HepG2 (cell line): ENCODE measurements at regions not wholly inside any gene's neighbourhood (a gene's known extent, or its start where the extent isn't known, plus 50 kb on each side); places are given as distances from the start of the nearest gene placed in this dataset.

Experiments
- ATAC-seq: fragments of 200-7000 bp; cut with Tn5 transposase; 3 replicates; pipeline ENCODE4 v1.9.1; 2020; ENCODE audit warnings: mild to moderate bottlenecking, moderate library complexity
- BruUV-seq: library from RNA; stranded (reverse); fragments of 400-500 nt; replicated peaks from 2 replicates; lab custom pipeline; 2021; lab: Mats Ljungman, UMichigan
- CTCF ChIA-PET: fragments of 300-600 bp; formaldehyde crosslinking; extraction: SDS; loops from one replicate; lab custom pipeline; 2021; ENCODE audit warnings: low total read pairs, inconsistent platforms, low intra/inter-chr PET ratio; lab: Yijun Ruan, JAX
- POLR2A ChIA-PET: fragments of 350-600 bp; sonication (Branson Sonifier 250); formaldehyde crosslinking; loops from one replicate; lab custom pipeline; 2020; ENCODE audit warnings: antibody characterized with exemption, inconsistent platforms; lab: Yijun Ruan, JAX
- DNase-seq: peaks from one replicate; pipeline ENCODE4 v3.0.0-alpha.2; 2015; ENCODE audit warnings: low spot score
- FAIRE-seq: peaks from 3 replicates; lab custom pipeline; 2011; peaks lifted over from hg19 to GRCh38; lab: Jason Lieb, UNC
- H2AFZ ChIP-seq: one replicate; pipeline ENCODE4 v1.6.1; 2011; ENCODE audit warnings: low read length, inconsistent platforms
- H3K27ac ChIP-seq: fragments of 300-600 bp; 3 replicates; pipeline ENCODE4 v1.8.0; 2011; ENCODE audit warnings: mixed run types, mild to moderate bottlenecking, mixed read lengths, low read length, inconsistent platforms; ENCODE audit not compliant: insufficient read depth; ENCODE audit errors: extremely low read length
- H3K27me3 ChIP-seq, 2 experiments: fragments of 200-600 bp in 1 of 2; 2 replicates in 1 of 2; 3 replicates in 1 of 2; pipeline versions ENCODE4 v1.6.0 to v1.8.0; 2011; ENCODE audit warnings: low read length in 2 of 2, mild to moderate bottlenecking in 2 of 2, moderate library complexity in 2 of 2, inconsistent platforms in 1 of 2; ENCODE audit not compliant: insufficient read depth in 2 of 2, control insufficient read depth in 1 of 2
- H3K36me3 ChIP-seq, 2 experiments: fragments of 200-600 bp in 1 of 2; replicated peaks in 1 of 2; 2 replicates in 1 of 2; 3 replicates in 1 of 2; pipeline versions ENCODE4 v1.5.1 to v1.8.0; 2011; ENCODE audit warnings: low read length in 2 of 2, inconsistent platforms in 1 of 2; ENCODE audit not compliant: insufficient read depth in 2 of 2, control insufficient read depth in 1 of 2
- H3K4me1 ChIP-seq: 2 replicates; pipeline ENCODE4 v1.5.1; 2012; ENCODE audit warnings: low read length, inconsistent platforms; ENCODE audit not compliant: insufficient read depth
- H3K4me2 ChIP-seq: 2 replicates; pipeline ENCODE4 v1.6.0; 2011; ENCODE audit warnings: low read depth, low read length, inconsistent platforms
- H3K4me3 ChIP-seq, 3 experiments: fragments of 200-600 bp in 1 of 3; sonication (generic), shearing (Covaris generic) in 1 of 3; replicated peaks in 1 of 3; 2 replicates each; pipeline ENCODE4 v1.5.1; 2011 to 2016; ENCODE audit warnings: low read length in 3 of 3, inconsistent platforms in 2 of 3, low read depth in 2 of 3, mild to moderate bottlenecking in 2 of 3, control low read depth in 1 of 3, mixed read lengths in 1 of 3; ENCODE audit not compliant: insufficient read depth in 1 of 3
- H3K79me2 ChIP-seq: one replicate; pipeline ENCODE4 v1.6.1; 2011; ENCODE audit warnings: low read length, inconsistent platforms; ENCODE audit not compliant: insufficient read depth
- H3K9ac ChIP-seq: 2 replicates; pipeline ENCODE4 v1.6.0; 2011; ENCODE audit warnings: mild to moderate bottlenecking, low read depth, low read length, inconsistent platforms; ENCODE audit not compliant: insufficient read depth
- H3K9me3 ChIP-seq: 2 replicates; pipeline ENCODE4 v1.5.1; 2012; ENCODE audit warnings: mild to moderate bottlenecking, low read length
- H4K20me1 ChIP-seq: 2 replicates; pipeline ENCODE4 v1.6.0; 2011; ENCODE audit warnings: inconsistent platforms, mild to moderate bottlenecking, low read length, moderate library complexity; ENCODE audit not compliant: insufficient read depth
- HOXD1 ChIP-seq: sonication (generic); formaldehyde crosslinking; IDR thresholded peaks from 2 replicates; pipeline ENCODE4 v1.5.0; 2020; ENCODE audit warnings: missing genetic modification reagents
- MNT ChIP-seq: fragments of 450-650 bp; IDR thresholded peaks from 2 replicates; pipeline ENCODE4 v1.6.1; 2016
- PAX8 ChIP-seq: sonication (generic); formaldehyde crosslinking; IDR thresholded peaks from 2 replicates; pipeline ENCODE4 v1.8.0; 2022; ENCODE audit warnings: mild to moderate bottlenecking, missing genetic modification reagents, borderline replicate concordance
- WGBS: methylation state at CpG from one replicate; pipeline ENCODE4 v1.1.6; 2017; ENCODE audit warnings: low lambda C conversion rate; 5-methylcytosine and 5-hydroxymethylcytosine counted together
- in situ Hi-C: cut with HindIII; loops from 2 replicates; pipeline ENCODE4 v1.10.0; 2017; ENCODE audit warnings: low pct_unique_long_range_greater_than_20kb; ENCODE audit not compliant: extremely low pct_ligation_motif_present
- intact Hi-C: fragments of 100-400 bp; cut with micrococcal nuclease; formaldehyde crosslinking; loops from one replicate; pipeline ENCODE4 v1.10.0; 2022; ENCODE audit not compliant: unreplicated experiment

- intact Hi-C loops, result no loop called here
- WGBS, result 4% methylated on average over 2 of the region's 2 CpGs
- CTCF ChIA-PET, result no interaction called here
- no TSS peak for BruUV-seq
- no peaks in the 10 kb centered on the region for H3K4me1 ChIP-seq
- H3K36me3 ChIP-seq, result no peaks in the 10 kb centered on the region
- H3K27me3 ChIP-seq, result no peaks in the 10 kb centered on the region
- no peak overlapping the region for H3K4me3 ChIP-seq
- H3K27ac ChIP-seq, result no peak overlapping the region
- no peak for ATAC-seq
- H2AFZ ChIP-seq, result no peak overlapping the region
- peak; percentile 98 for TF ChIP-seq MNT
- TF ChIP-seq PAX8 (CRISPR knock-in tag), result no peak
- TF ChIP-seq, all 625 proteins: peak for 1
- FAIRE-seq (no peak), DNase-seq (no peak)
- no peak overlapping the region for H3K4me2 ChIP-seq
- in situ Hi-C loops, result no loop called here
- no peaks in the 10 kb centered on the region for H3K79me2 ChIP-seq
- H3K9me3 ChIP-seq, result no peaks in the 10 kb centered on the region
- H3K9ac ChIP-seq, result no peak overlapping the region
- no peaks in the 10 kb centered on the region for H4K20me1 ChIP-seq
- POLR2A ChIA-PET, result no interaction called here
These were observed 405.8 kb upstream of the ADAMTS16 start for GRCh38 chr5:4734348-4734747.

GRCh38 chr5:4735261-4735660, 404.9 kb upstream of the ADAMTS16 start:
- ATAC-seq, result no peak
- no peak overlapping the region for H3K27ac ChIP-seq
- no peak for DNase-seq
- no peak overlapping the region for H3K4me3 ChIP-seq
- intact Hi-C loops, result no loop called here
- H3K9me3 ChIP-seq, result no peaks in the 10 kb centered on the region
- WGBS, result under 1% methylated on average over 3 of the region's 3 CpGs
- ChIA-PET POLR2A (no interaction called here), CTCF (no interaction called here)
- H3K36me3 ChIP-seq, result no peaks in the 10 kb centered on the region
- no peak for FAIRE-seq
- H3K9ac ChIP-seq, result no peak overlapping the region
- no peaks in the 10 kb centered on the region for H3K4me1 ChIP-seq
- H3K79me2 ChIP-seq, result no peaks in the 10 kb centered on the region
- no peaks in the 10 kb centered on the region for H3K27me3 ChIP-seq
- TF ChIP-seq HOXD1 (CRISPR knock-in tag), result no peak
- in situ Hi-C loops, result no loop called here
- no peak overlapping the region for H3K4me2 ChIP-seq
- BruUV-seq, result no TSS peak
- no peaks in the 10 kb centered on the region for H4K20me1 ChIP-seq
- no peak overlapping the region for H2AFZ ChIP-seq
